GM18511 (cell line): ENCODE measurements at regions not wholly inside any gene's neighbourhood (a gene's known extent, or its start where the extent isn't known, plus 50 kb on each side); places are given as distances from the start of the nearest gene placed in this dataset.

ENCODE experiments used
- ATAC-seq: cut with Tn5 transposase; IDR thresholded peaks from one replicate; pipeline ENCODE4 v1.9.1; 2021; ENCODE audit warnings: mild to moderate bottlenecking, moderate library complexity; ENCODE audit not compliant: unreplicated experiment

- no peak for ATAC-seq
Observed at GRCh38 chr7:156194813-156195212, 382.6 kb upstream of the SHH start.

DNA sequence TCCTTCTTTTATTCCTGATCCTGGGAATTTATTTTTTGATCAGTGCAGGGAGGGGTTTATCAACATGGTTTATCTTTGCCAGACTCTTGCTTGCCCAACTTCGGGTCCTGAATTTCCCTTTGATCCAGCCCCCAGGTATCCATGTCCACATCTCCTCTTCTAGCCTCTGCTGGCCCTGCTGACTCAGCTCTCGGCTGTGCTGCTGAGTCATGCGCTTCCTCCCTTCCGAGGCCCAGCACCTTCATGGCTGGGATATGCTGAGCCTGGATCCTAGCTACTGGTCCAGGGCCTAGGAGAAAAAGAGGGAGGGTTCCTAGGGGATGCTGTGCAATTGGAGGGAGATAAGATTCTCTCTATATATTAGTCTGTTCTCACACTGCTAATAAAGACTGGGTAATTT, 380.7 kb upstream of the SHH start:
- ATAC-seq: no peak

GRCh38 chr7:156191090-156191489, 378.8 kb upstream of the SHH start:
- ATAC-seq: no peak

DNA sequence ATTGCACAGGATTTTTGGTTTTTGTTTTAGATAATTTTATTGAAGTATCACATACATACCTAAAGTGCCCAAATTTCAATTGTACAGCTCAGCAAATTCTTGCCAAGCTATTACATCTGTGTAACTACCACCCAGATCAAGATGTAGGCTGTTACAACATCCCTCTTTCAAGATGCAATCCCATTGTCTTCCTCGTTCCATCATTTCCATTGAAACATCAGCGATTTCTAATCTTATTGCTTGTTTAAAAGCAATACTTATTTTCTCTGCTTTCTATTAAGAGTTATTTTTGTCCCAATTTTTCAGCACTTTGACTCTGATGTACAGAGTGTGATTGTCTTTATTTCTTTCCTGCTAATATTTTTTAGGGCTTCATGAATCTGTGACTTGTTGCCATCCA, 372.8 kb upstream of the SHH start:
- no peak for ATAC-seq

DNA sequence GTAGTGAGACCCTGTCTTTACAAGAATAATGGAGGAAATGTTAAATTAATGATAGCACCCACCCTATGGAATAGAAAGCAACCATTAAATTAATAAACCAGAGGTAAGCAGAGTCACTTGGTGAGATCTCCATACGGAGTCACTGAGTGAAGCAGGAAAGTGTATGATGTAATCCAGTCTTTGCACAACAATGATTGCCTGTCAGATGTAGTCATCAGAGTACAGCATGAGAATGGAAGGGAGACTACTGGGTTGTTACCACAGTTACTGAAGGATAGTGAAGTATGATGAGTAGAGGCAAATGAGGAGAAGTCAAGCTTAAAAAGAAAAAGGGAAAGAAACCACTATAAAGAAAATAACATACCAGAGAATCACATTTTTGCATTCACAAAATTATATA, 371.9 kb upstream of the SHH start:
- no peak for ATAC-seq

GRCh38 chr7:156180451-156181229, 368.4 kb upstream of the SHH start:
- no peak for ATAC-seq

DNA sequence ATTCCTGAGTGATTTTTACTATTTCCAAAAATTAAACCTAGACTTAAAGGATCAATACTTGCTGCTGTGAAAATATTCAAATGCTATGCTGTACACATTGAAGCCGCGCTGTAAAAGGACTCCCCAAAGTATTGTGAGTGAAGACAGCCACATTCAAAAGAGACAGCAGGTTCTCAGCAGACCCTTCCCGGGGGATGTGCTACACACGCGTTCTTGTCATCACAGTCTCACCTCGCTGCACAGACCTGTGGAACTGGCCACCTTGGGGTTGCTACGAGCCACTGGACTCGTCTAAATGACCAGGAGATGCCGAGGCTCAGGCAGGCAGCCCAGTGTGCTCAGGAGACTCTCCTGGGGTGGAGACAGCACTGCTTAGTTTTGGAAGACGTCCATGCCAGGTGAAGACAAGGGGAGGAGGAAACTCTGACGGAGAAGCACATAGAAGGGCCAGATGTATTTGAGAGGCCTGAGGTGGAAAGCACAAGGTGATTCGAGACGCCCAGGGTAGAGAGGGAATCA, 367.7 kb upstream of the SHH start:
- no peak for ATAC-seq

- ATAC-seq: no peak
Observed at GRCh38 chr7:156178857-156179256, 366.6 kb upstream of the SHH start.

- no peak for ATAC-seq
Observed at GRCh38 chr7:156178214-156178613, 366.0 kb upstream of the SHH start.

DNA sequence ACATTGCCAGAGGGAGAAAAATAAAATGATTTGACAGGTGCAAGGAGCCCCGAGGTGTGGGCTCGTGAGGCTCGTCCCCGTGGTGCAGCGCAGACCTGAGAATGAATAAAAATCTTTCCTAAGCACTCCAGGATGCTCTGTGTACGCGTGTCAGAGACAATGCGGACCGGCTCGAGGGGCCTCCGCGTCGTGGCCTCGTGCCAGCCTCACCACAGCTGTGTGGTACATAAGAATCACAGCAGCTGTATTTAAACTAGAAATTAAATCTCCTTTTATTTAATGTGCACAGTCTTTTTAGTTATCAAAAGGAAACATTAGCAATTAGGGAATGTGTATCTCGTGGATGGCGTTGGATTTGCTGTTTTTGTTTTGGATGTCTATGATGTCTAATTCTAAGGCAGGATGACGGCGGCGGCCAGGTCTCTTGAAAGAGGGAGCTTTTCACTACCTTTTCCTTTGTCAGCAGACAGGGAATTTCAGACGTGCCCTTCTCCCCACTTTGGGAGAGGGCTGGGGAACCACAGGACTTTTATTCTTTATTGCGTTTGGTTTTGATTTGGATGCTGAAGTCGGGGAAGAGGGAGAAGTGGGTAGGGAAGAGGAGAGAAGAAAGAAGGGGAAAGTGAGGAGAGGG, 365.3 kb upstream of the SHH start:
- ATAC-seq: no peak

- ATAC-seq: no peak
Observed at GRCh38 chr7:156176039-156176438, 363.8 kb upstream of the SHH start.

GRCh38 chr7:156175003-156175402, 362.7 kb upstream of the SHH start:
- no peak for ATAC-seq

DNA sequence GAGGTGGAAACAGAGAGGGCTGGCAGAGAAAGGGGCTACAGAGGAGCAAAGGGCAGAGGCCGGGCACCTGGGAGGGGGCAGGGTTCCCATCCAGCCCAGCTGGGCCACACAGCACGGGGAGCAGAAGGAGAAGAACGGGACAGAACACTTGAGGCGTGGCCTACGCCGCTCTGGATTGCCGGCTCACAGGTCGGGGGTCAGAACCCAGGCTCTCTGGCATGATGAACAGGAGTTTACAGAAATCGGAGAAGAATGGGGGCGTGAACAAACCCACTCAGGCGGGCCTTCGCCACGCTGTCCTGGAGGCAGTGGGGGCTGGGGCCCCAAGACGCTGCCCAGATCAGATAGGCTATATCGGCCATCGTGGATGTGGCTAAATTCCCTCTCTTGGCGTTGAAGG, 362.2 kb upstream of the SHH start:
- no peak for ATAC-seq

- no peak for ATAC-seq
Observed at GRCh38 chr7:156173748-156174353, 361.6 kb upstream of the SHH start.

GRCh38 chr7:156173346-156173745, 361.1 kb upstream of the SHH start:
- ATAC-seq: no peak

DNA sequence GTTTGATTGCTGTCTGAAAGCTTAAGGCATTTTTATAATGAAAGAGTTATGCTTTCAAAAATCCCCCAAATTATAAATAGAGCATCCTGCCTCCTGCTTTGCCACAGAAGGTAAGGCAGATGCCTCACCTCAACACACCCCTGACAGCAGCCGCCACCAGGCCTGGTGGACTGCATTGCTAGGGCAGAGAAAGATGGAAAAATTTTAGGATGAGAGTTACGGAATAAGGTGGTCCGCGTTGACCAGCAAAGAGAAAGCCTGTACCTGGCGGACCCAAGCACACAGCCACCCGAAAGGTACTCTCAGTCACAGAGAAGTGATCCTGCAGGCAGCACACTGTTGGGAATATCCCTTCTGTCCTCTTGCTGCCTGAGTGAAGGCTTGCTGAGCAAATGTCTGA, 360.4 kb upstream of the SHH start:
- ATAC-seq: no peak

- no peak for ATAC-seq
Observed at GRCh38 chr7:156169474-156170370, 357.5 kb upstream of the SHH start.

GRCh38 chr7:156168434-156168833, 356.2 kb upstream of the SHH start:
- ATAC-seq: no peak

GRCh38 chr7:156167987-156168386, 355.7 kb upstream of the SHH start:
- no peak for ATAC-seq

- ATAC-seq: no peak
Observed at GRCh38 chr7:156167417-156167807, 355.1 kb upstream of the SHH start.
